ENCODE measurements at regions not wholly inside any gene's neighbourhood (a gene's known extent, or its start where the extent isn't known, plus 50 kb on each side); places are given as distances from the start of the nearest gene placed in this dataset.

DNA sequence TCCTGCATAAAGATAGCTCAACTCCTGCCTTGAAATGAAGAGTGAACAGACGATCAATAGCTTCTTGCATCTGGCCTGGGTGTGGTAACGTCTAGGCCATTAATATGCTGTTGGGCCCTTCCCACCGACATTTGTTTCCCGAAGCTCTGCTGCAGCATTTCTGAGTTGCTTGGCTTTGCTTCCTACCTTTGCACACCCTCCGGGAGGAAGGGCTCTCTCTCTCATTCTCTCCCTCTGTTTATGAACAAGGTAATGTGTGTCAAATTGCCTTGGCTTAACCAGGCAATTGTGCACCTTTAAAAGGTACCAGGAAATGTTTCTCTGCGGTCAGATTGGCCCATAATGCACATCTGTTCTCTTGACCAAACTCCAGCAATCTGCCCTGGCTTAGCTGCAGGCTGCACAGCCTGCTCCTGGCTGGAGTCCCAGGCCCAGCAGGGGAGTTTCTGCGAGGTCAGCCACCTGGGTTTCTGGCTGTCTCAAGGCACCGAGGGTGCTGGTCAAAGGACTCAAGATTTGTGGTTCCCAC is 223.7 kb downstream of the SNX10 start:
- WGBS, 2 donors, result 54 to 67% methylated on average over 8 of the region's 8 CpGs
- no peak for ATAC-seq
- H3K27me3 ChIP-seq, result peaks cover 0 to 22% (median 9%) of the 10 kb centered on the region in 7 donors
- no peaks in the 10 kb centered on the region for H3K4me1 ChIP-seq
- intact Hi-C loops (cut with DNase I), result no loop called here
- TF ChIP-seq, protein P1, sequence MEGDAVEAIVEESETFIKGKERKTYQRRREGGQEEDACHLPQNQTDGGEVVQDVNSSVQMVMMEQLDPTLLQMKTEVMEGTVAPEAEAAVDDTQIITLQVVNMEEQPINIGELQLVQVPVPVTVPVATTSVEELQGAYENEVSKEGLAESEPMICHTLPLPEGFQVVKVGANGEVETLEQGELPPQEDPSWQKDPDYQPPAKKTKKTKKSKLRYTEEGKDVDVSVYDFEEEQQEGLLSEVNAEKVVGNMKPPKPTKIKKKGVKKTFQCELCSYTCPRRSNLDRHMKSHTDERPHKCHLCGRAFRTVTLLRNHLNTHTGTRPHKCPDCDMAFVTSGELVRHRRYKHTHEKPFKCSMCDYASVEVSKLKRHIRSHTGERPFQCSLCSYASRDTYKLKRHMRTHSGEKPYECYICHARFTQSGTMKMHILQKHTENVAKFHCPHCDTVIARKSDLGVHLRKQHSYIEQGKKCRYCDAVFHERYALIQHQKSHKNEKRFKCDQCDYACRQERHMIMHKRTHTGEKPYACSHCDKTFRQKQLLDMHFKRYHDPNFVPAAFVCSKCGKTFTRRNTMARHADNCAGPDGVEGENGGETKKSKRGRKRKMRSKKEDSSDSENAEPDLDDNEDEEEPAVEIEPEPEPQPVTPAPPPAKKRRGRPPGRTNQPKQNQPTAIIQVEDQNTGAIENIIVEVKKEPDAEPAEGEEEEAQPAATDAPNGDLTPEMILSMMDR (IDR thresholded peaks at IDR 0.05), result no peak
- H3K36me3 ChIP-seq, result no peaks in the 10 kb centered on the region
- H3K4me3 ChIP-seq, result no peak overlapping the region
- no peak for DNase-seq
- H3K9me3 ChIP-seq, result peaks cover 0 to 4% (median 0%) of the 10 kb centered on the region in 11 donors
- H3K27ac ChIP-seq, result no peak overlapping the region

DNA sequence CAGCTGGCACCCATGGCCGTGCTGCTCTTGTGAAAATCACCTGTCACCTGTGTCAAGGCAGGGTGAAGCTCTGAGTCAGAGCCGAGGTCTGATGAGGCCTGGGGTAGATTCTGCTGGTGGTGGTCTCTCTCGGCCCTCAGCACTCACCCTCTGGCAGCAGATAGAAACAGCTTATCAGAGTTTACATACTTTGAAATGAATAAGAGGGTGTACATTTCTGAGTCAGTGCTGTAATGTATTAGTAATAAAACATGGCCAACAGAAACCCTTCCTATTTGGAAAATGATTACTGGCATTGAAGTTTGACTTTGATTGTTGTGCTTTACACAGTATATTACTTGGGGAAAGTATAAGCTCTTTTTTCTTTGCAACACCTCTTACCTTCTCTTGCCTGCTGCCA is 228.8 kb downstream of the SNX10 start:
- Histone ChIP-seq H3K36me3 (no peaks in the 10 kb centered on the region), H3K27ac (no peak overlapping the region), H3K27me3 (peaks cover 0 to 12% (median 6%) of the 10 kb centered on the region in 7 donors), H3K4me3 (no peak overlapping the region), H3K4me1 (no peaks in the 10 kb centered on the region), H3K9me3 (peaks cover 0 to 19% (median 0%) of the 10 kb centered on the region in 11 donors)
- ATAC-seq (no peak), DNase-seq (no peak)
- intact Hi-C loops (cut with DNase I), result no loop called here
- WGBS, 2 donors, result 46 to 61% methylated on average over 3 of the region's 3 CpGs
- TF ChIP-seq, protein P1 (IDR thresholded peaks at IDR 0.05), result no peak

DNA sequence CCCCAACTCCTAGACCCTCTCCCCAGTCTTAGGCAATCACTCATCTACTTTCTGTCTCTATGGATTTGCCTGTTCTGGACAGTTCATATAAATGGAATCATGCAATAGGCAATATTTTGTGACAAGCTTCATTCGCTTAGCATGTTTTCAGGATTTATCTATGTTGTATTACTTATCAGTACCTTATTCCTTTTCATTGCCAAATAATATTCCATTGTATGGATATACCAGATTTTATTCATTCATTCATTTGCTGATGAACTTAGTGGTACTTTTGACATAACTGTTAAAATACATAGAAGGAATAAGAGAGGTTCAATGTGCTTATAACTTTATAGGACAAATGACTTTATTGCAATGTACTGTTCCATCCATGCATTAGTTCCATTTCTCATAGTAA is 231.0 kb downstream of the SNX10 start:
- H3K4me1 ChIP-seq, result no peaks in the 10 kb centered on the region
- no peak for DNase-seq
- peaks cover 0 to 19% (median 0%) of the 10 kb centered on the region in 11 donors for H3K9me3 ChIP-seq
- no peak for ATAC-seq
- intact Hi-C loops (cut with DNase I), result no loop called here
- H3K27ac ChIP-seq, result no peak overlapping the region
- 96 to 100% methylated on average over 1 of the region's 1 CpG for WGBS, 2 donors
- TF ChIP-seq, protein P1 (IDR thresholded peaks at IDR 0.05), result no peak
- peaks cover 0 to 13% (median 0%) of the 10 kb centered on the region in 7 donors for H3K27me3 ChIP-seq
- H3K36me3 ChIP-seq, result no peaks in the 10 kb centered on the region
- H3K4me3 ChIP-seq, result no peak overlapping the region

DNA sequence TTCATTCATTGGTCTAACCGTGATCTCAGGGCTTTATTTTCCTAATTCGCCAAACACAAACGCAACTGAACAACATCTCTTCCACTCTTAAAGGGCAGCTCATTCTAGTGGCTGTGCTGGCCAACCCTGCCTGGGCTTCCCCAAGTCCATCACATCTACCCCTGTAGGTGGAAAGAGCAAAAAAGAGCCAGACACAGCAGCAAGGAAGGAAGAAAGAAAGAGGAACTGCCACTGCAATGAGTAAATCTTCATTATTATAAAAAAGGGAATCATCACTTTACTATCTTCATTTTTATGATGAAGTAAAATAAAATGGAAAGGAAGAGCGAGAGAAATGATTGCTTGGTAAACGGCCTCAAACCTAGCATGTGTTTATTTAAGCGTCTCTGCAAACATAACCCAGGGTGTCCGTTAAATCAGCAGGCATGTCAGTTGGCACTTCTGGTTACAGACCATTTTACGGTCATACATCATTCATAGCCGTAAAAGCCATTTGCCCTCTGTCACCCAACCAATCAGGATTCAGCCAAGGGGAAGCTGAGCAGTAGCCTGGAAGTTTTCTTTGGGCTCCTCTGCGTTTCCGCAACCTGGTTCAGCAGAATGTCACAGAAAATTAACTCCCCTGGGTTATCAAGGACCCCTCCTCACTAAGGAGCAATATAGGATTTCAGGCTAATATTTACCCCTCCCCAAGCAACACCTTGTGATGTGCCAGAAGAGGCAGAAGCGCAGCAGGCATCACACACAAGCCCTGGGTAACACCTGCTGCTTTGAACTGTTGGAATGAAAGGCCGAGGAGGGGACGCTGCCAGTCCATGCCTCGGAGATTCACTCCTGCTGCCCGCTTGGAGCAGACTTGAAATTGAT is 234.0 kb downstream of the SNX10 start:
- H3K4me1 ChIP-seq, result no peaks in the 10 kb centered on the region
- ATAC-seq (no peak), DNase-seq (no peak)
- TF ChIP-seq, protein P1 (IDR thresholded peaks at IDR 0.05), result no peak
- no peaks in the 10 kb centered on the region for H3K36me3 ChIP-seq
- WGBS, 2 donors, result 75 to 77% methylated on average over 16 of the region's 16 CpGs
- peaks cover 0 to 13% (median 6%) of the 10 kb centered on the region in 7 donors for H3K27me3 ChIP-seq
- peaks cover 0 to 19% (median 0%) of the 10 kb centered on the region in 11 donors for H3K9me3 ChIP-seq
- H3K27ac ChIP-seq, result no peak overlapping the region
- H3K4me3 ChIP-seq, result no peak overlapping the region
- intact Hi-C loops (cut with DNase I), result no loop called here

Data from heart right ventricle (tissue), 16 donors.